ENCODE measurements at regions not wholly inside any gene's neighbourhood (a gene's known extent, or its start where the extent isn't known, plus 50 kb on each side); places are given as distances from the start of the nearest gene placed in this dataset.
"Not testable (repeated sequence)": the region's sequence is repeated elsewhere in the genome, so short reads cannot be mapped to it uniquely, and the experiment has no call there.

- DNase-seq (ENCODE audit: low spot score), result no peak
These were observed 64.7 kb downstream of the DHCR7 start for GRCh38 chr11:71383461-71383860.

GRCh38 chr11:71381781-71382505, 66.2 kb downstream of the DHCR7 start:
- no peak for DNase-seq (ENCODE audit: low spot score)

- no peak for DNase-seq (ENCODE audit: low spot score)
These were observed 68.5 kb downstream of the DHCR7 start for GRCh38 chr11:71379701-71380100.

- no peak for DNase-seq (ENCODE audit: low spot score)
These were observed 74.3 kb downstream of the DHCR7 start for GRCh38 chr11:71373791-71374454.

- DNase-seq (ENCODE audit: low spot score), result no peak
These were observed 75.2 kb downstream of the DHCR7 start for GRCh38 chr11:71372693-71373657.

GRCh38 chr11:71371674-71372069, 76.5 kb downstream of the DHCR7 start:
- no peak for DNase-seq (ENCODE audit: low spot score)

- no peak for DNase-seq (ENCODE audit: low spot score)
These were observed 77.1 kb downstream of the DHCR7 start for GRCh38 chr11:71370895-71371673.

- no peak for DNase-seq (ENCODE audit: low spot score)
These were observed 78.0 kb downstream of the DHCR7 start for GRCh38 chr11:71370020-71370747.

- DNase-seq (ENCODE audit: low spot score), result no peak
These were observed 78.8 kb downstream of the DHCR7 start for GRCh38 chr11:71369411-71369810.

GRCh38 chr11:71368966-71369365, 79.2 kb downstream of the DHCR7 start:
- DNase-seq (ENCODE audit: low spot score), result no peak

- DNase-seq (ENCODE audit: low spot score), result no peak
These were observed 80.4 kb downstream of the DHCR7 start for GRCh38 chr11:71367756-71368155.

GRCh38 chr11:71367276-71367675, 80.9 kb downstream of the DHCR7 start:
- not testable (repeated sequence) for DNase-seq (ENCODE audit: low spot score)

- no peak for DNase-seq (ENCODE audit: low spot score)
These were observed 82.1 kb downstream of the DHCR7 start for GRCh38 chr11:71366076-71366475.

- no peak for DNase-seq (ENCODE audit: low spot score)
These were observed 82.6 kb downstream of the DHCR7 start for GRCh38 chr11:71365626-71366025.

GRCh38 chr11:71364806-71365205, 83.4 kb downstream of the DHCR7 start:
- DNase-seq (ENCODE audit: low spot score), result no peak

GRCh38 chr11:71364176-71364671, 84.0 kb downstream of the DHCR7 start:
- no peak for DNase-seq (ENCODE audit: low spot score)

GRCh38 chr11:71363721-71364120, 84.5 kb downstream of the DHCR7 start:
- no peak for DNase-seq (ENCODE audit: low spot score)

- DNase-seq (ENCODE audit: low spot score), result no peak
These were observed 89.1 kb downstream of the DHCR7 start for GRCh38 chr11:71358963-71359567.

- DNase-seq (ENCODE audit: low spot score), result no peak
These were observed 90.0 kb downstream of the DHCR7 start for GRCh38 chr11:71358122-71358728.

- no peak for DNase-seq (ENCODE audit: low spot score)
These were observed 90.8 kb downstream of the DHCR7 start for GRCh38 chr11:71357414-71357813.
